GM12878 (cell line): ENCODE measurements at regions not wholly inside any gene's neighbourhood (a gene's known extent, or its start where the extent isn't known, plus 50 kb on each side); places are given as distances from the start of the nearest gene placed in this dataset.

Experiments used
- ATAC-seq: fragments of 200-7000 bp; cut with Tn5 transposase; 3 replicates; pipeline ENCODE4 v1.9.1; 2020; ENCODE audit warnings: mild to moderate bottlenecking, moderate library complexity
- BruUV-seq: library from RNA; stranded (reverse); fragments of 400-500 nt; replicated peaks from 2 replicates; lab custom pipeline; 2021; lab: Mats Ljungman, UMichigan
- CTCF ChIA-PET: fragments of 300-600 bp; sonication (Branson Sonifier 250); formaldehyde crosslinking; extraction: SDS; loops from one replicate; lab custom pipeline; 2021; ENCODE audit warnings: inconsistent platforms; lab: Yijun Ruan, JAX
- POLR2A ChIA-PET: fragments of 350-600 bp; formaldehyde crosslinking; extraction: SDS; loops from one replicate; lab custom pipeline; 2021; ENCODE audit warnings: inconsistent platforms; lab: Charles Lee
- RAD21 ChIA-PET: fragments of 300-600 bp; sonication (Branson Sonifier 250); formaldehyde crosslinking; loops from one replicate; lab custom pipeline; 2023; ENCODE audit warnings: antibody characterized with exemption; ENCODE audit not compliant: unreplicated experiment; lab: Charles Lee
- SMC1A ChIA-PET: fragments of 300-600 bp; sonication (Branson Sonifier 250); formaldehyde crosslinking; loops from one replicate; lab custom pipeline; 2023; ENCODE audit not compliant: unreplicated experiment, uncharacterized antibody; lab: Charles Lee
- DNase-seq: peaks from one replicate; pipeline ENCODE4 v3.0.0-alpha.2; 2011; ENCODE audit warnings: low read depth, low spot score
- FAIRE-seq: peaks from 3 replicates; lab custom pipeline; 2011; peaks lifted over from hg19 to GRCh38; lab: Jason Lieb, UNC
- H2AFZ ChIP-seq: 2 replicates; pipeline ENCODE4 v1.6.0; 2011; ENCODE audit warnings: low read depth, low read length, control low read depth; ENCODE audit not compliant: control insufficient read depth
- H3K27ac ChIP-seq: 2 replicates; pipeline ENCODE4 v1.5.1; 2011; ENCODE audit warnings: control low read depth; ENCODE audit not compliant: control insufficient read depth, insufficient read depth
- H3K27me3 ChIP-seq, 2 experiments: replicated peaks in 1 of 2; 2 replicates each; pipeline versions ENCODE4 v1.6.0 to v1.6.1; 2011; ENCODE audit warnings: low read length in 1 of 2; ENCODE audit not compliant: control insufficient read depth in 2 of 2, insufficient read depth in 2 of 2
- H3K36me3 ChIP-seq, 2 experiments: 2 replicates each; pipeline ENCODE4 v1.5.1; 2011; ENCODE audit warnings: low read length in 1 of 2; ENCODE audit not compliant: control insufficient read depth in 2 of 2, insufficient read depth in 2 of 2
- H3K4me1 ChIP-seq: 2 replicates; pipeline ENCODE4 v1.6.1; 2011; ENCODE audit warnings: mild to moderate bottlenecking, low read length, moderate library complexity, mixed read lengths; ENCODE audit not compliant: control insufficient read depth, insufficient read depth
- H3K4me2 ChIP-seq: 2 replicates; pipeline ENCODE4 v1.6.0; 2011; ENCODE audit warnings: control low read depth; ENCODE audit not compliant: control insufficient read depth, insufficient read depth
- H3K4me3 ChIP-seq: fragments of 200-600 bp; sonication (generic); 2 replicates; pipeline ENCODE4 v1.5.1; 2016
- H3K79me2 ChIP-seq: 2 replicates; pipeline ENCODE4 v1.6.0; 2011; ENCODE audit warnings: low read length; ENCODE audit not compliant: control insufficient read depth, insufficient read depth
- H3K9ac ChIP-seq: 2 replicates; pipeline ENCODE4 v1.8.0; 2011; ENCODE audit warnings: low read length, control low read depth, mixed read lengths; ENCODE audit not compliant: control insufficient read depth, insufficient read depth
- H3K9me3 ChIP-seq: replicated peaks from 3 replicates; pipeline ENCODE4 v1.5.1; 2011; ENCODE audit warnings: mild to moderate bottlenecking, low read length; ENCODE audit not compliant: control insufficient read depth, insufficient read depth
- H4K20me1 ChIP-seq: 2 replicates; pipeline ENCODE4 v1.6.0; 2011; ENCODE audit not compliant: control insufficient read depth, insufficient read depth
- BRCA1 ChIP-seq: IDR thresholded peaks from 2 replicates; pipeline ENCODE4 v1.6.1; 2011; ENCODE audit warnings: low read depth, low read length, improper control_type of control experiment
- CEBPB ChIP-seq, 2 experiments: fragments of 150-350 bp in 1 of 2; IDR thresholded peaks; 2 replicates each; pipeline ENCODE4 v1.6.1; 2012 to 2014; ENCODE audit warnings: low read depth in 2 of 2, low read length in 2 of 2, borderline replicate concordance in 1 of 2, inconsistent platforms in 1 of 2
- CREB1 ChIP-seq: IDR thresholded peaks from 2 replicates; pipeline ENCODE4 v1.6.1; 2012; ENCODE audit warnings: low read depth, mild to moderate bottlenecking, inconsistent platforms
- EED ChIP-seq: sonication (generic); IDR thresholded peaks from 2 replicates; pipeline ENCODE4 v1.6.1; 2016; ENCODE audit warnings: antibody characterized with exemption, low read depth
- IKZF2 ChIP-seq, 2 experiments: fragments of 450-650 bp; IDR thresholded peaks; 2 replicates each; pipeline ENCODE4 v1.6.1; 2017; ENCODE audit warnings: mild to moderate bottlenecking in 2 of 2, moderate library complexity in 2 of 2
- JUND ChIP-seq: IDR thresholded peaks from 2 replicates; pipeline ENCODE4 v1.6.1; 2012; ENCODE audit warnings: low read depth, mild to moderate bottlenecking, low read length, improper control_type of control experiment, moderate library complexity
- NFYB ChIP-seq: IDR thresholded peaks from 2 replicates; pipeline ENCODE4 v1.6.1; 2011; ENCODE audit warnings: low read depth, mild to moderate bottlenecking, low read length, improper control_type of control experiment, moderate library complexity; ENCODE audit not compliant: insufficient read depth
- SRF ChIP-seq, 2 experiments: IDR thresholded peaks; 2 replicates each; pipeline ENCODE4 v1.6.1; 2011; ENCODE audit warnings: low read depth in 2 of 2, low read length in 2 of 2, mild to moderate bottlenecking in 1 of 2, moderate library complexity in 1 of 2
- ZNF622 ChIP-seq: fragments of 450-650 bp; IDR thresholded peaks from 2 replicates; pipeline ENCODE4 v1.6.1; 2017; ENCODE audit warnings: mild to moderate bottlenecking, inconsistent platforms
- WGBS: methylation state at CpG from one replicate; pipeline ENCODE4 v1.1.6; 2016; ENCODE audit warnings: low lambda C conversion rate; ENCODE audit not compliant: insufficient replicate concordance, insufficient coverage; ENCODE audit errors: missing lambda C conversion rate; 5-methylcytosine and 5-hydroxymethylcytosine counted together
- in situ Hi-C: fragments of 300-500 bp; cut with MboI; formaldehyde crosslinking; loops from 9 replicates; pipeline ENCODE4 v1.14.3; 2018; ENCODE audit warnings: mixed read lengths
- intact Hi-C: fragments of 100-400 bp; cut with micrococcal nuclease; formaldehyde crosslinking; loops from one replicate; pipeline ENCODE4 v1.14.2; 2022; ENCODE audit not compliant: unreplicated experiment
- TF ChIP-seq, protein P1 (sequence below): fragments of 450-650 bp; IDR thresholded peaks from 2 replicates; pipeline ENCODE4 v1.6.1; 2017; ENCODE audit warnings: antibody characterized with exemption, mild to moderate bottlenecking, moderate library complexity
- TF ChIP-seq, protein P2 (sequence below): IDR thresholded peaks from 2 replicates; pipeline ENCODE4 v1.6.1; 2012; ENCODE audit warnings: low read depth, low read length, improper control_type of control experiment
- TF ChIP-seq, protein P3 (sequence below): IDR thresholded peaks from 2 replicates; pipeline ENCODE4 v1.6.1; 2012; ENCODE audit warnings: improper control_type of control experiment, low read depth, low read length; ENCODE audit not compliant: insufficient replicate concordance

GRCh38 chr1:79594121-79594698 is 587.7 kb upstream of the ADGRL4 start:
- intact Hi-C loops (no loop called here), in situ Hi-C loops (no loop called here)
- Histone ChIP-seq H3K4me3 (no peak overlapping the region), H3K4me2 (no peak overlapping the region), H3K9ac (no peak overlapping the region), H4K20me1 (no peaks in the 10 kb centered on the region), H3K4me1 (no peaks in the 10 kb centered on the region), H3K27ac (no peak overlapping the region), H3K79me2 (no peaks in the 10 kb centered on the region), H3K27me3 (no peaks in the 10 kb centered on the region), H3K9me3 (no peaks in the 10 kb centered on the region), H2AFZ (no peak overlapping the region), H3K36me3 (no peaks in the 10 kb centered on the region)
- WGBS: 41% methylated on average over 17 of the region's 17 CpGs
- TF ChIP-seq ZNF622 (no peak), JUND (no peak), NFYB (no peak), CEBPB (IDR thresholded peaks at IDR 0.05; ENCODE audit: borderline replicate concordance in 1 of 2, low read depth in 2 of 2, low read length in 2 of 2) (no peak), BRCA1 (no peak), EED (no peak), SRF (IDR thresholded peaks at IDR 0.05; ENCODE audit: low read depth in 2 of 2, low read length in 2 of 2) (no peak), CREB1 (no peak), IKZF2 (IDR thresholded peaks at IDR 0.05) (no peak)
- TF ChIP-seq, protein P1, sequence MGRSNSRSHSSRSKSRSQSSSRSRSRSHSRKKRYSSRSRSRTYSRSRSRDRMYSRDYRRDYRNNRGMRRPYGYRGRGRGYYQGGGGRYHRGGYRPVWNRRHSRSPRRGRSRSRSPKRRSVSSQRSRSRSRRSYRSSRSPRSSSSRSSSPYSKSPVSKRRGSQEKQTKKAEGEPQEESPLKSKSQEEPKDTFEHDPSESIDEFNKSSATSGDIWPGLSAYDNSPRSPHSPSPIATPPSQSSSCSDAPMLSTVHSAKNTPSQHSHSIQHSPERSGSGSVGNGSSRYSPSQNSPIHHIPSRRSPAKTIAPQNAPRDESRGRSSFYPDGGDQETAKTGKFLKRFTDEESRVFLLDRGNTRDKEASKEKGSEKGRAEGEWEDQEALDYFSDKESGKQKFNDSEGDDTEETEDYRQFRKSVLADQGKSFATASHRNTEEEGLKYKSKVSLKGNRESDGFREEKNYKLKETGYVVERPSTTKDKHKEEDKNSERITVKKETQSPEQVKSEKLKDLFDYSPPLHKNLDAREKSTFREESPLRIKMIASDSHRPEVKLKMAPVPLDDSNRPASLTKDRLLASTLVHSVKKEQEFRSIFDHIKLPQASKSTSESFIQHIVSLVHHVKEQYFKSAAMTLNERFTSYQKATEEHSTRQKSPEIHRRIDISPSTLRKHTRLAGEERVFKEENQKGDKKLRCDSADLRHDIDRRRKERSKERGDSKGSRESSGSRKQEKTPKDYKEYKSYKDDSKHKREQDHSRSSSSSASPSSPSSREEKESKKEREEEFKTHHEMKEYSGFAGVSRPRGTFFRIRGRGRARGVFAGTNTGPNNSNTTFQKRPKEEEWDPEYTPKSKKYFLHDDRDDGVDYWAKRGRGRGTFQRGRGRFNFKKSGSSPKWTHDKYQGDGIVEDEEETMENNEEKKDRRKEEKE: no peak
- TF ChIP-seq, protein P2, sequence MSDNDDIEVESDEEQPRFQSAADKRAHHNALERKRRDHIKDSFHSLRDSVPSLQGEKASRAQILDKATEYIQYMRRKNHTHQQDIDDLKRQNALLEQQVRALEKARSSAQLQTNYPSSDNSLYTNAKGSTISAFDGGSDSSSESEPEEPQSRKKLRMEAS: no peak
- TF ChIP-seq, protein P3, sequence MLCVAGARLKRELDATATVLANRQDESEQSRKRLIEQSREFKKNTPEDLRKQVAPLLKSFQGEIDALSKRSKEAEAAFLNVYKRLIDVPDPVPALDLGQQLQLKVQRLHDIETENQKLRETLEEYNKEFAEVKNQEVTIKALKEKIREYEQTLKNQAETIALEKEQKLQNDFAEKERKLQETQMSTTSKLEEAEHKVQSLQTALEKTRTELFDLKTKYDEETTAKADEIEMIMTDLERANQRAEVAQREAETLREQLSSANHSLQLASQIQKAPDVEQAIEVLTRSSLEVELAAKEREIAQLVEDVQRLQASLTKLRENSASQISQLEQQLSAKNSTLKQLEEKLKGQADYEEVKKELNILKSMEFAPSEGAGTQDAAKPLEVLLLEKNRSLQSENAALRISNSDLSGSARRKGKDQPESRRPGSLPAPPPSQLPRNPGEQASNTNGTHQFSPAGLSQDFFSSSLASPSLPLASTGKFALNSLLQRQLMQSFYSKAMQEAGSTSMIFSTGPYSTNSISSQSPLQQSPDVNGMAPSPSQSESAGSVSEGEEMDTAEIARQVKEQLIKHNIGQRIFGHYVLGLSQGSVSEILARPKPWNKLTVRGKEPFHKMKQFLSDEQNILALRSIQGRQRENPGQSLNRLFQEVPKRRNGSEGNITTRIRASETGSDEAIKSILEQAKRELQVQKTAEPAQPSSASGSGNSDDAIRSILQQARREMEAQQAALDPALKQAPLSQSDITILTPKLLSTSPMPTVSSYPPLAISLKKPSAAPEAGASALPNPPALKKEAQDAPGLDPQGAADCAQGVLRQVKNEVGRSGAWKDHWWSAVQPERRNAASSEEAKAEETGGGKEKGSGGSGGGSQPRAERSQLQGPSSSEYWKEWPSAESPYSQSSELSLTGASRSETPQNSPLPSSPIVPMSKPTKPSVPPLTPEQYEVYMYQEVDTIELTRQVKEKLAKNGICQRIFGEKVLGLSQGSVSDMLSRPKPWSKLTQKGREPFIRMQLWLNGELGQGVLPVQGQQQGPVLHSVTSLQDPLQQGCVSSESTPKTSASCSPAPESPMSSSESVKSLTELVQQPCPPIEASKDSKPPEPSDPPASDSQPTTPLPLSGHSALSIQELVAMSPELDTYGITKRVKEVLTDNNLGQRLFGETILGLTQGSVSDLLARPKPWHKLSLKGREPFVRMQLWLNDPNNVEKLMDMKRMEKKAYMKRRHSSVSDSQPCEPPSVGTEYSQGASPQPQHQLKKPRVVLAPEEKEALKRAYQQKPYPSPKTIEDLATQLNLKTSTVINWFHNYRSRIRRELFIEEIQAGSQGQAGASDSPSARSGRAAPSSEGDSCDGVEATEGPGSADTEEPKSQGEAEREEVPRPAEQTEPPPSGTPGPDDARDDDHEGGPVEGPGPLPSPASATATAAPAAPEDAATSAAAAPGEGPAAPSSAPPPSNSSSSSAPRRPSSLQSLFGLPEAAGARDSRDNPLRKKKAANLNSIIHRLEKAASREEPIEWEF: no peak
- DNase-seq (no peak), ATAC-seq (no peak), FAIRE-seq (no peak)
- ChIA-PET SMC1A (no interaction called here), CTCF (no interaction called here), POLR2A (no interaction called here), RAD21 (no interaction called here)
- BruUV-seq: no TSS peak
